NCI-H2029 treated with DMSO at 0.1 percent for 48 hours (cell line): ENCODE measurements at regions not wholly inside any gene's neighbourhood (a gene's known extent, or its start where the extent isn't known, plus 50 kb on each side); places are given as distances from the start of the nearest gene placed in this dataset.
"Not testable (repeated sequence)": the region's sequence is repeated elsewhere in the genome, so short reads cannot be mapped to it uniquely, and the experiment has no call there.

Source experiments
- DNase-seq: peaks from one replicate; lab custom pipeline; 2025; lab: John Stamatoyannopoulos, UW

GRCh38 chr3:59502806-59503205, 453.0 kb upstream of the CFAP20DC start:
- DNase-seq: no peak

- DNase-seq: no peak
Observed at GRCh38 chr3:59499954-59500353, 450.1 kb upstream of the CFAP20DC start.

GRCh38 chr3:59499000-59499399, 449.2 kb upstream of the CFAP20DC start:
- no peak for DNase-seq

- no peak for DNase-seq
Observed at GRCh38 chr3:59496250-59496649, 446.4 kb upstream of the CFAP20DC start.

DNA sequence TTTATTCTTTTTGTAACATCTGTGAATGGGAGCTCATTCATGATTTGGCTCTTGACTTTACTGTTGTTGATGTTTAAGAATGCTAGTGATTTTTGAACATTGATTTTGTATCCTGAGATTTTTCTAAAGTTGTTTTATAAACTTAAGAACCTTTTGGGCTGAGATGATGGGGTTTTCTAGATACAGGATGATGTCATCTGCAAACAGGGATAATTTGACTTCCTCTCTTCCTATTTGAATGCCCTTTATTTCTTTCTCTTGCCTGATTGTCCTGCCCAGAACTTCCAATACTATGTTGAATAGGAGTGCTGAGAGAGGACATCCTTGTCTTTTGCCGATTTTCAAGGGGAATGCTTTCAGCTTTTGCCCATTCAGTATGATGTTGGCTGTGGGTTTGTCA, 445.1 kb upstream of the CFAP20DC start:
- not testable (repeated sequence) for DNase-seq

GRCh38 chr3:59486520-59486919, 436.7 kb upstream of the CFAP20DC start:
- DNase-seq: no peak

DNA sequence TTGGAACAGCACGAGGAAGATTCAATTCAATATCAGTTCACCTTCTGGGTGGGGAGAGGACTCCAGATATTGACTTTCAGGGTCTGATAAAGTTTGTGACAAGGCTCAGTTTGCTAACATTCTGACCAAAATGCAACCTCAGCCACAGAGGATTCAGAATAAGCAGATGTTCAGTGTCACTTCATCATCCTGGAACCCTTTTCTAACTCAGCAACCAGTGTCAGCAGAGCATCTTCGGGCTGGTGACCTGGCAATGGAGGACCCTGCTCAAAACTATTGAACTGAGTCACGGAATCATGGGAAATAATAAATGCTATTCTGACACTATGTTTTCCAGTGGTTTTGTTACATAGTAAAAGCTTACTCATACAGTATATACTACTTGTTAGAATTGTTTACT, 433.4 kb upstream of the CFAP20DC start:
- no peak for DNase-seq

DNA sequence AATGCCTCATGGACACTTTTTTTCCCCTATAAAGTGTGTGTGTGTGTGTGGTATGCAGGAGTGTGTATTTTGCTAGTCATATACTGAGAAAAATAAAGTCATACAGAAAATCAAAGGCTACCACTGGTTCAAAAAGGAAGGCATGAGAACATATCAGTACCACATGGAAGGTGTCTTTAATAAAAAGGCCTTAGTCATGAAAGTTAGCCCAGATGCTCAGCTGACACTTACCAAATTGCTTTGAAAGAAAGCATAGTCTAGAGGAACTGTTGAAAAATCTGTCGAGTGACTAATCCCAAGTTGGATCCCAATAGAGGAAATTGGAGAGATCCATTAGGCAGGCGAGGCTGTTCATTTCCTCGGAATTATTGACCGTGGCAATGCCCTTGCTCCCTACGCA, 432.9 kb upstream of the CFAP20DC start:
- no peak for DNase-seq

- no peak for DNase-seq
Observed at GRCh38 chr3:59481776-59482400, 432.1 kb upstream of the CFAP20DC start.

DNA sequence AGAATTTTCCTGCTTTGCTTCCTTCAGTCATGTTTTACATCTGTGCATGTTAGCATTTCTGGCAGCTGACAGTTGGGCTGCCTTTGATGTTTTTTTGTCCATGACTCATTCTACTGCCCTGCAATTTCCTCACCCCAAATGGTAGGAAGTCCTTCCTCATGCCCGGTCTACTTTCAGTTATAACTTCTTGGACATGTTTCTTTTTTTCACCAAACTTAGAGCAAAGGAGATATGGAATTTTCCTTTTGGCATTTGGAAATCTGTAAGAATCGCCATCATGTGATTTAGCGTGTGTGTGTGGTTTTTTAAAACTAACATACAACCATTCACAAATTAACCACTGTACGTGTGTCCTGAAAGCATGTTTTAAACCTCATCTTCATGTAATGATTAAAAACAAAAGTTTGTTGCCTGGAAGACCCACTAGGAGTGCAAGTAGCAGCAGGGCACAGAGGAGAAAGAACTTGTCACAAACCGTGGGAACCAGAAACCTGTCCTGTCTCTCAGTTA, 430.7 kb upstream of the CFAP20DC start:
- DNase-seq: no peak

DNA sequence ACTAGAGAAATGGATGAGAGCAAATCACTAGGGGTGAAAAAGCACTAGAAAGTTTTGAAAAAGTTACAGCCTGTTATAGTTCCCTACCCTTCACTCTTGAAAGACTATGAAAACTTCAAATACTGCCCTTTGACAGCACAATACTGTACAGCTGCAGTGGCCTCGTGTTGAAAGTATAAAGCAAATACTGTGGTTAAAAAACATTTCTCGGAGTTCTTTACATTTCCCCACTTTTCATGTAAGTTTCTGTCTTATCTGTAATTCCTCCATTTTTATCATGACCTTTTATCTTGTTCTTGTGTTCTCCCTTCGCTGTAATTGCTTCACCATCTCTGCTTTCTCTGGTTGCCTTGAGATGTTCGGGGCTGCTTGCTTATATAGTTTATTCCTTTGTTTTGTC, 423.8 kb upstream of the CFAP20DC start:
- no peak for DNase-seq

DNA sequence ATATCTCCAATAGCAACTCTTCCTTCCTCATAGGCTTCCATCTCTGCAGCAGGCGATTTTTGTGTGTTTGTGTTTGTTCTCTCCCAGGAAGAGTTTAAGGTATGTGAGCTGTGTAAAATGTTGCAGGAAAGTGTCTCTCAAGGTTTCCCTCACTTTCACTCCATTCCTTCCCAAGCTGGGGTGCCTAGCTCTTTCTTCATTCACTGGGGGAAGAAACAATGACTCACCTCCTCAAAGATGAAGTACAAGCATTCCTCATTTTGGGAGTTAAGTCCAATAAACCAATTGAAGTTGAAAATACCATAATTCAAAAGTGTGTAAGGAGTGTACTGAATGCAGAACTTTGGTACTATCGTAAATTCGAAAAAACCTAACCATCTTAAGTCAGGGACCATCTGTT, 422.7 kb upstream of the CFAP20DC start:
- DNase-seq: no peak

- no peak for DNase-seq
Observed at GRCh38 chr3:59469948-59470723, 420.3 kb upstream of the CFAP20DC start.

- no peak for DNase-seq
Observed at GRCh38 chr3:59467476-59467875, 417.7 kb upstream of the CFAP20DC start.

GRCh38 chr3:59464187-59464586, 414.4 kb upstream of the CFAP20DC start:
- no peak for DNase-seq

DNA sequence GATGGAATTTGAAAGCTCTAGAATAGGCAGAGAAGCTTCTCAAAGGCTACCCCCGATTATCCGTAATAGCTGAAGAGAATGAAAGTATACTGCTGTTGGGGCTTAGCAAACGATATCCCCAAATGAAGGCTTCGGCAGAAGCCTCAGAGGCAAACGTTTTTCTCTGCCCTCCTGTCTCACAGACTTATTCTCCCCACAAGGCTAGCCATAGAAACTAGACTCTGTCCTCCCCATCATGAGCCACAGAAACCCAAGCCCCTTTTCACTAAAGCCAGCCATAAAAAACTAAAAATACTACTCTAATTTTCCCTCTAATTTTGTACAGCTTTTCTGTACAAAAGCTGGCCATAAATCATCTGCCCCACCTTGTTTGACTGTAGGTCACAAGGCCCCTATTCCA, 413.4 kb upstream of the CFAP20DC start:
- no peak for DNase-seq

DNA sequence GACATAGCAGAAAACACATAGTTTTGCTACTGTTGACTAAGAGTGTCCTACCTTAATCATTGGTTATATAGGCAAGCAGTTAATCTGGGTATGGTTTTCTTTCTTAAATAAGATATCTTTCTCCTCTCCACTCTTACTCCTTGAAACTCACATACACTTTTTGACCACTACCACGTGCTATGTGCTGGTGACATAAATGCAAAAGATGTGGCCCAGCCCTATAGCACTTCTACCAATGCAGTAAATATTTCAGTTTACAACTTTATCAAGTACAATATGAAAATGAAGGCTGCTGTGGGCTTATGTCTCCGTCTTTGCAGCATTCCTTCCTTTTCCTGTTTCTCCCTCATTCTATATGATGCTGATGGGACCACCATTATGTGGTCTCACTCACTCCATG, 410.2 kb upstream of the CFAP20DC start:
- no peak for DNase-seq

DNA sequence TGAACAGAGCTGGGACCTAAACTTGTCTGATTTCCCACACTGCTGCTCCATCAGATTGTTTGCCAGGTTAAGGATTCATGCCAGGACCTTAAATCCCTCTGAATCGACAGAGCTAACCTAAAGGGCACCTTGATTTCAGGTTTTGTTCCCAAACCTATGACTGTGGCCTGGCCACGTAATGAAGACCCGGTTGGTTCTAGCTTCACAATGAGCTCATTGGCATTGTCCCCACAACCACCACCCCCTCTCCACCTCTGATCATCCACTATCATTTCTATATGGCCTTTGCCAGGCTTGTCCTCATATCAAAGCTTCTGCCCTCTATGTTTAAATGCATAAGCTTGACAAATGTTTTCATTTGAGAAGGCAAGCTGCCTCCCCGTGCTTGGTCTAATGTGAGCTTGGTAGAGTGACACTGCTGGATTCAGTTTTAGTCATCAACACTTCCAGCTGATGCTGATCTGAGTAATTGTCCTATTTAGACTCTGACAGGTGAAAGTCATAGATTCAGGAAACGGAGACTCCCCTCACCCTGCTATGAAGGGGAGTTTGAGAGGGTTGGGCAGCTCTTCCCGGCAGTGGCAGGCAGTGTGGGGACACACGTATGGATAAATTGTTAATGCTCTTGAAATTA, 407.1 kb upstream of the CFAP20DC start:
- DNase-seq: no peak

GRCh38 chr3:59451800-59452746, 402.2 kb upstream of the CFAP20DC start:
- no peak for DNase-seq

DNA sequence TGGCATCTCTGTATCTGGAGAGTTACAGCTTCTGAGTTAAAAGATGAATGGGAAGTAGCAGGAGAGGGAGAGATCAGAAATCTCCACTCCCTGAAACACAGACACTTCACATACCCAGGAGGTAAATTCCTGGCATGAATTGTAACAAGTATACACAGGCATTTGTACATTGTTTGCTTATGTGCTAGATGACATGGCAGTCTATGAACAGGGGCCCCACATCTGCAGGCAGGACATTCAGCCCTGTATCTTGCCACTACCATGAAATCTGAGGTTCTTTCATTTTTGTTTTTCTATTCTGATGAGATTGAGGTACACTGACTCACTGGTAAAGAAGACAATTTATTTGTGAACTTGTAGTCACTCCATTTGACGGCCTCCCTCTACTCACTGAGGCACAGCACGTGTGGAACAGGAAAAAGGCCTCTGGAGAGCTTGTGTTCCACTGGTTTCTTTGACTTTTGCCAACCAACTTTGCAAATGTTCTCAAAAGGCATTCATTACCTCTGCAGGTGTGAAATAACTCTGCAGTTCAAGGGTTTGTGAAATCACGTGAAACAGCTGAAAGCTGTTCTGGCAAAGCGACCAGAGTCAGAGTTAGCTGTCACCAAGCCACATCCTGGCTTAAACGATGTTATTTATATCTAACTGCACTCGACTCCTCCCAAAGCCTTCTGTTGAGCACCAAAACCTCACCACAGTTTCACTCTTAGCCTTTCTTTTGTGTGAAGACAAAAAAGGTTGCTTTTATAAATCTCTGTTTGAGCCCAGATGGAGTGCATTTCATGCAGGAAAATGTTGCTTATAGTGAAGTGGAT, 401.3 kb upstream of the CFAP20DC start:
- DNase-seq: no peak

DNA sequence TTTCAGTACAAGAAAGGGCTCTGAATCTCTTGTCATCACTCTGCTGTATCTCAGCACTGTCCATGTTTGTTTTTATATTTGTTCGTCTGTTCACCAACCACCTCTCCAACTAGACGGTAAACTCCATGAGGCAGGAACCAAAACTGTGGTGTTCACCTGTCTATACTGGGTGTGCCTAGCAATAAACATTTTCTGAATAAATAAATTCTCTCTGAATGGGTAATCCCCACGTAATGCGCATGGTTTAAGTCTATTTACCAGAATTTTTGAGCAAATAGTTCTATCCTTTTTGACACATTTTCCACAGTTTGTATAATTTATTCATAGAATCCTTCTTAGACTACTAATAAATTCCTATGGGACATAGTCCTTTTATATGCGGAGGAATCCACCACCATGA, 400.6 kb upstream of the CFAP20DC start:
- no peak for DNase-seq
